PC-9 (cell line): ENCODE measurements at regions not wholly inside any gene's neighbourhood (a gene's known extent, or its start where the extent isn't known, plus 50 kb on each side); places are given as distances from the start of the nearest gene placed in this dataset.

Experiments
- CTCF ChIP-seq: fragments of 200-600 bp; sonication (generic); conservative IDR thresholded peaks from 2 replicates; pipeline ENCODE4 v1.6.1; 2017; ENCODE audit warnings: mixed run types, antibody characterized with exemption, mild to moderate bottlenecking, moderate library complexity
- EZH2 ChIP-seq: fragments of 200-600 bp; sonication (generic); IDR thresholded peaks from 2 replicates; pipeline ENCODE4 v1.8.0; 2017; ENCODE audit warnings: antibody characterized with exemption, low read depth

DNA sequence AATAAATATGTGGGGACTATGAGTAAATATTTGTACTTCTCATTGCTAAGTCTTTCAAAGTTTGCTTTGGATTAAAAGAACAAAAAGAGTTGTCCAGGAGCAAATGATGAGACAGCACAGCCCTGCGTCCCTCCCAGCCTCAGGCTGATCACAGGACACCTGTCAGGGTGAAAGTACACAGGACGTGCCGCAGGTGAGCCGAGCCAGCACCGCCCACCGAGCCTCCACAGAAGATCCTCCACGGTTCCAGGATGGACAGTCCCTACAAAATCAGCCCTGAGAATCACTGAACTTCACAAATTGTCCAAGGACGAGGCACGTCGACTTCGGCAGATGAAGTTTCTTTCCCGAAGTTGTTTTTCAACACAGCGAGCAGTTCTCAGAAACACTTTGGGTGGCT is 661.5 kb downstream of the BRD1 start:
- TF ChIP-seq CTCF (no peak), EZH2 (no peak)
